ENCODE measurements at regions not wholly inside any gene's neighbourhood (a gene's known extent, or its start where the extent isn't known, plus 50 kb on each side); places are given as distances from the start of the nearest gene placed in this dataset.

- TF ChIP-seq ATF3 (IDR thresholded peaks at IDR 0.05; ENCODE audit: borderline replicate concordance, extremely low read depth, low read depth, low read length) = no peak
Observed at GRCh38 chr3:25150199-25150598, 277.9 kb upstream of the RARB start (continued).

DNA sequence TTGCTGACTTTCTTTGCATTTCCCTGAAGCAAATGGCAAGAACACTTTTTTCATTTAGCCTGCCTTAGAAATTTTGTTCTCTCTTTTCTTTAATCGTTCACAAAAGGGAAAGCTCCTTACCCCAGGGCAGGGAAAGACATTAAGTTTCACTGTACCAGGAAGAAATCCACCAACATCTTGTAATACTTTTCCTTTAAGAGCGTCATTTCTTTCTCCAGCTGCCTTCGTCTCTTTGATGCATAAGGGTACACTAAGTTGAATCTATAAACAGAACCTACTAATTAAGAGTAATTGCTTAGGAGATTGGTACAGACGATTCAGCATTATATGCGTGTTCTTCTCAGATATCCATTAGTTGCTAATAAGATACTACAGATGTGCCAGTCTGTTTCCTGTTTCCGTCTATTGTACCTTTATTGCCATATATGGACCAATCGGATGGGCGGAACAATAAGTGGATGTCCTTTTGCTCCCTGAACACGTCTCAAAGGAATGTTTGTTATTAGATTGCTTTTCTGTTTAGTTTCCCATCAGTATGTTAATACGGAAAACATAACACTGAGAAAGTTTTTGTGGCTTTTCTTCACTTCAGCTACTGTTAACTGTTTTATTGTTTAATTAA lies 276.7 kb upstream of the RARB start:
- no peaks in the 10 kb centered on the region for H3K9me3 ChIP-seq (replicated peaks; ENCODE audit: control insufficient read depth, insufficient read depth, low read length)
- TF ChIP-seq ATF3 (IDR thresholded peaks at IDR 0.05; ENCODE audit: borderline replicate concordance, extremely low read depth, low read depth, low read length) (no peak), ZNF687 (IDR thresholded peaks at IDR 0.05) (no peak)
- POLR2A ChIA-PET = no interaction called here
- no peaks in the 10 kb centered on the region for H3K4me1 ChIP-seq (ENCODE audit: control insufficient read depth, insufficient read depth, low read length)
- DNase-seq (ENCODE audit: low read depth, low spot score) (no peak), FAIRE-seq (no peak), ATAC-seq (no peak)
- no peaks in the 10 kb centered on the region for H3K27me3 ChIP-seq (replicated peaks in 1 of 2; ENCODE audit: control insufficient read depth in 2 of 2, insufficient read depth in 2 of 2, low read length in 1 of 2)
- H3K79me2 ChIP-seq (ENCODE audit: control insufficient read depth, insufficient read depth, low read length) = no peaks in the 10 kb centered on the region
- H3K27ac ChIP-seq (ENCODE audit: control insufficient read depth, insufficient read depth) = no peak overlapping the region
- no peaks in the 10 kb centered on the region for H4K20me1 ChIP-seq (ENCODE audit: control insufficient read depth, insufficient read depth)
- H3K36me3 ChIP-seq (ENCODE audit: control insufficient read depth in 2 of 2, insufficient read depth in 2 of 2, low read length in 1 of 2) = no peaks in the 10 kb centered on the region
- no peak overlapping the region for H3K4me2 ChIP-seq (ENCODE audit: control insufficient read depth, insufficient read depth)
- RAD21 ChIA-PET (ENCODE audit: unreplicated experiment) = no interaction called here
- WGBS (ENCODE audit: insufficient coverage, insufficient replicate concordance, low lambda C conversion rate, missing lambda C conversion rate) = 40% methylated on average over 10 of the region's 10 CpGs
- no peak overlapping the region for H3K9ac ChIP-seq (ENCODE audit: control insufficient read depth, insufficient read depth, low read length)
- H2AFZ ChIP-seq (ENCODE audit: control insufficient read depth, low read depth, low read length) = no peak overlapping the region
- in situ Hi-C loops (cut with MboI) (no loop called here), intact Hi-C loops (cut with micrococcal nuclease; ENCODE audit: unreplicated experiment) (no loop called here)
- BruUV-seq (replicated peaks) = no TSS peak
- SMC1A ChIA-PET (ENCODE audit: uncharacterized antibody, unreplicated experiment) = no interaction called here
- no peak overlapping the region for H3K4me3 ChIP-seq
- CTCF ChIA-PET = no interaction called here

Data from GM12878 (cell line).